ENCODE measurements at regions not wholly inside any gene's neighbourhood (a gene's known extent, or its start where the extent isn't known, plus 50 kb on each side); places are given as distances from the start of the nearest gene placed in this dataset.

DNA sequence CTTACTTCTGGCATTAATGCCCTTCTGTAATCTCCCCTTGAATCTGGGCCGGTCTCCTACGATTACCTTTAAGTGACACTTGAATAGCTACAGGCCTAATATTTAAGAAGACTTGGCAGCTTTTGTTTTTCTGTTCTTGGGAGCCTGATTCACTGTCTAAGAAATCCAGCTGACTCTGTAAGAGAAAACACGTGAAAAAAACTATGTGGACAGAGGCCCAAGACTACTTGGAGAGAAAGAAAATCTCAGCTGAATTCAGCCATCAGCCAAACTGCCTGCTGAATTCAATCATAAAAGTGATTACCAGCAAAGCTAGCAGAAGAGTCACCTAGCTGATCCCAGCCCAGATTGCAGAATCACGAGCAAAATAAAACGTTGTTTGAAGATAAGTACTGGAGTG, 521.2 kb downstream of the MID1IP1 start:
- TF ChIP-seq, protein P1, sequence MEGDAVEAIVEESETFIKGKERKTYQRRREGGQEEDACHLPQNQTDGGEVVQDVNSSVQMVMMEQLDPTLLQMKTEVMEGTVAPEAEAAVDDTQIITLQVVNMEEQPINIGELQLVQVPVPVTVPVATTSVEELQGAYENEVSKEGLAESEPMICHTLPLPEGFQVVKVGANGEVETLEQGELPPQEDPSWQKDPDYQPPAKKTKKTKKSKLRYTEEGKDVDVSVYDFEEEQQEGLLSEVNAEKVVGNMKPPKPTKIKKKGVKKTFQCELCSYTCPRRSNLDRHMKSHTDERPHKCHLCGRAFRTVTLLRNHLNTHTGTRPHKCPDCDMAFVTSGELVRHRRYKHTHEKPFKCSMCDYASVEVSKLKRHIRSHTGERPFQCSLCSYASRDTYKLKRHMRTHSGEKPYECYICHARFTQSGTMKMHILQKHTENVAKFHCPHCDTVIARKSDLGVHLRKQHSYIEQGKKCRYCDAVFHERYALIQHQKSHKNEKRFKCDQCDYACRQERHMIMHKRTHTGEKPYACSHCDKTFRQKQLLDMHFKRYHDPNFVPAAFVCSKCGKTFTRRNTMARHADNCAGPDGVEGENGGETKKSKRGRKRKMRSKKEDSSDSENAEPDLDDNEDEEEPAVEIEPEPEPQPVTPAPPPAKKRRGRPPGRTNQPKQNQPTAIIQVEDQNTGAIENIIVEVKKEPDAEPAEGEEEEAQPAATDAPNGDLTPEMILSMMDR (IDR thresholded peaks at IDR 0.05) = no peak
- TF ChIP-seq POLR2A (IDR thresholded peaks at IDR 0.05) = no peak

Measured in body of pancreas (tissue), 4 donors.